Kidney tubule cell (primary cell): ENCODE measurements at regions not wholly inside any gene's neighbourhood (a gene's known extent, or its start where the extent isn't known, plus 50 kb on each side); places are given as distances from the start of the nearest gene placed in this dataset.

Source experiments
- DNase-seq: peaks from one replicate; pipeline ENCODE4 v3.0.0-alpha.2; 2018; ENCODE audit warnings: low spot score

GRCh38 chr1:94734963-94735901 lies 84.9 kb upstream of the SLC44A3 start:
- DNase-seq: peak; percentile 38

GRCh38 chr1:94731891-94732290 lies 88.3 kb upstream of the SLC44A3 start:
- DNase-seq: no peak

- DNase-seq: no peak
These were observed 89.7 kb upstream of the SLC44A3 start for GRCh38 chr1:94730450-94730849.

- peak; percentile 66 for DNase-seq
These were observed 90.9 kb upstream of the SLC44A3 start for GRCh38 chr1:94729267-94729666.

- DNase-seq: peak; percentile 95
These were observed 92.1 kb upstream of the SLC44A3 start for GRCh38 chr1:94727846-94728715.

GRCh38 chr1:94726981-94727685 lies 93.0 kb upstream of the SLC44A3 start:
- DNase-seq: peak; percentile 19

GRCh38 chr1:94725566-94725965 lies 94.6 kb upstream of the SLC44A3 start:
- DNase-seq: peak; percentile 51

GRCh38 chr1:94723894-94724293 lies 96.3 kb upstream of the SLC44A3 start:
- DNase-seq: peak; percentile 69

GRCh38 chr1:94723463-94723862 lies 96.7 kb upstream of the SLC44A3 start:
- no peak for DNase-seq

- DNase-seq: no peak
These were observed 98.0 kb upstream of the SLC44A3 start for GRCh38 chr1:94722181-94722580.

GRCh38 chr1:94721240-94721639 lies 98.9 kb upstream of the SLC44A3 start:
- no peak for DNase-seq

GRCh38 chr1:94719926-94720793 lies 100.0 kb upstream of the SLC44A3 start:
- DNase-seq: peak; percentile 81

GRCh38 chr1:94716965-94717364 lies 103.2 kb upstream of the SLC44A3 start:
- DNase-seq: no peak

- DNase-seq: no peak
These were observed 104.8 kb upstream of the SLC44A3 start for GRCh38 chr1:94715321-94715720.

- no peak for DNase-seq
These were observed 105.6 kb upstream of the SLC44A3 start for GRCh38 chr1:94714552-94714951.

GRCh38 chr1:94714152-94714551 lies 106.0 kb upstream of the SLC44A3 start:
- DNase-seq: no peak

- DNase-seq: peak; percentile 98
These were observed 106.5 kb upstream of the SLC44A3 start for GRCh38 chr1:94713472-94714141.

GRCh38 chr1:94709891-94710581 lies 110.1 kb upstream of the SLC44A3 start:
- peak; percentile 81 for DNase-seq

GRCh38 chr1:94708811-94709210 lies 111.3 kb upstream of the SLC44A3 start:
- no peak for DNase-seq

- no peak for DNase-seq
These were observed 111.9 kb upstream of the SLC44A3 start for GRCh38 chr1:94708299-94708685.
